ENCODE measurements at regions not wholly inside any gene's neighbourhood (a gene's known extent, or its start where the extent isn't known, plus 50 kb on each side); places are given as distances from the start of the nearest gene placed in this dataset.
A peak's percentile ranks its signal among the peaks of the same experiment; 100 is the strongest.

GRCh38 chr10:127797339-127797738, 60.4 kb downstream of the FOXI2 start:
- DNase-seq: no peak

GRCh38 chr10:127798111-127798510, 61.1 kb downstream of the FOXI2 start:
- peak; percentile 57 for DNase-seq

GRCh38 chr10:127801302-127801701, 64.3 kb downstream of the FOXI2 start:
- no peak for DNase-seq

GRCh38 chr10:127802531-127803095, 65.6 kb downstream of the FOXI2 start:
- no peak for DNase-seq

GRCh38 chr10:127804696-127805095, 67.7 kb downstream of the FOXI2 start:
- DNase-seq: no peak

- DNase-seq: peak; percentile 5
Observed at GRCh38 chr10:127805950-127806349, 69.0 kb downstream of the FOXI2 start.

- DNase-seq: no peak
Observed at GRCh38 chr10:127812041-127812440, 75.1 kb downstream of the FOXI2 start.

- peak; percentile 29 for DNase-seq
Observed at GRCh38 chr10:127813290-127813689, 76.3 kb downstream of the FOXI2 start.

GRCh38 chr10:127815147-127815546, 77.6 kb downstream of the CLRN3 start:
- peak; percentile 24 for DNase-seq

GRCh38 chr10:127824826-127825225, 67.9 kb downstream of the CLRN3 start:
- no peak for DNase-seq

- DNase-seq: no peak
Observed at GRCh38 chr10:127826154-127826725, 66.5 kb downstream of the CLRN3 start.

GRCh38 chr10:127827354-127828140, 65.2 kb downstream of the CLRN3 start:
- DNase-seq: no peak
